ENCODE measurements at regions not wholly inside any gene's neighbourhood (a gene's known extent, or its start where the extent isn't known, plus 50 kb on each side); places are given as distances from the start of the nearest gene placed in this dataset.
"Not testable (repeated sequence)": the region's sequence is repeated elsewhere in the genome, so short reads cannot be mapped to it uniquely, and the experiment has no call there.

DNA sequence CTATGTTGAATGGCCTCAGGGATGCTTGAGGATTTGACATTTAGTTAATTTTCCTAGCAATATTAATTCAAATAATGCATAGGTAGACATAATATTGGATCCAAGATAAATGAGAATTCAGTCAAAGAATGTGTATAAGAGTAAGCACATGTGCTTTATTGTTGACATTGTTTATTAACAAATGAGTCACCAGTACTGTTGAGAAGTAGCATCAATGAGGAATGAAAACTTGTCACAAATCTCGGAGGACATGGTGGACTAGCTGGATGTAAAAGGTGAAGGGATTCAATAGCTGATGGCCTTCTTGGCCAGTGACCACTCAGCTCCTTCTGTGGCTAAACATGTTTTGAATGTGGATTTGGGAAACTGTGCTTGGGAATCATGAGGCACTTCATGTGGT is 1137.0 kb downstream of the HACE1 start:
- Histone ChIP-seq H3K4me1 (replicated peaks) (no peaks in the 10 kb centered on the region), H3K9me3 (replicated peaks) (no peaks in the 10 kb centered on the region), H3K4me3 (no peak overlapping the region), H3K27ac (no peak overlapping the region), H3K36me3 (no peaks in the 10 kb centered on the region), H3K27me3 (replicated peaks) (no peaks in the 10 kb centered on the region)
- DNase-seq (ENCODE audit: low read depth in 1 of 2, low spot score in 2 of 2), result no peak

DNA sequence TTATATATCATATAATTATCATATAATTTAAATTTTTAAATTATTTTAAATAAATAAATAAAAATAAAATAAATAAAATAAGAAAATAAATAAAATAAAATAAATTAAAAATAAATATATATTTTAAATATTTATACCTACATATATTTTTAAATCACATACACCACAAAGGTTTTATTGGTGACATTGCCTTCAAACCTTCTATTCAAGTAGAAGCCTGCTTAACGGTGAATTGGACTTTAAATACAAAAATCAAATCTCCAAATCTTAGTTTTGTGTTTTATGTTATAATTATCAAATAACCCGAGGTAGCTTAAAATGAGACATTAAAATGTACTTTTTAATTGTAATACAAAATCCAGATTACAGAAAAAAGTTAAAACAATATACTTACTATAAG is 1137.8 kb downstream of the HACE1 start:
- no peaks in the 10 kb centered on the region for H3K36me3 ChIP-seq
- no peaks in the 10 kb centered on the region for H3K9me3 ChIP-seq (replicated peaks)
- H3K27me3 ChIP-seq (replicated peaks), result no peaks in the 10 kb centered on the region
- no peak overlapping the region for H3K4me3 ChIP-seq
- no peak for DNase-seq (ENCODE audit: low read depth in 1 of 2, low spot score in 2 of 2)
- no peak overlapping the region for H3K27ac ChIP-seq
- no peaks in the 10 kb centered on the region for H3K4me1 ChIP-seq (replicated peaks)

DNA sequence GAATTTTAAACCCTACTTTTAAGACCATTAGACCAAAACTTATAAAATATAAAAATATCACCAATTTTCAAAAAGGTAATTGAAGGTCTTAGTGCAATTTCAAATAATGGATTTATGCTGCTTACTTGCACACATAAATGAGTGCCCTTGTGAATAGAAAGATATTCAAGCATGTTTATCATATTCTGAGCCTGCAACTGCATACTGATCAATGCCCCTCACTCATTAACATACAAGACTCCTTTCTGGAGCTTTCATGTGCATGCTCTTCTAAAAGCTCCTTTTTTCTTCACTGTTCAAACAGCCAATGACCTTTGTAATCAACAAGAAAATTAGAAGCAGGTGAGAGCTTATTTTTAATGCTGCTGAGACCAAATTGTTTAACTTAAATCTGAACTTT is 1139.3 kb downstream of the HACE1 start:
- no peaks in the 10 kb centered on the region for H3K4me1 ChIP-seq (replicated peaks)
- no peaks in the 10 kb centered on the region for H3K27me3 ChIP-seq (replicated peaks)
- no peak for DNase-seq (ENCODE audit: low read depth in 1 of 2, low spot score in 2 of 2)
- H3K27ac ChIP-seq, result no peak overlapping the region
- no peaks in the 10 kb centered on the region for H3K9me3 ChIP-seq (replicated peaks)
- H3K4me3 ChIP-seq, result no peak overlapping the region
- no peaks in the 10 kb centered on the region for H3K36me3 ChIP-seq

DNA sequence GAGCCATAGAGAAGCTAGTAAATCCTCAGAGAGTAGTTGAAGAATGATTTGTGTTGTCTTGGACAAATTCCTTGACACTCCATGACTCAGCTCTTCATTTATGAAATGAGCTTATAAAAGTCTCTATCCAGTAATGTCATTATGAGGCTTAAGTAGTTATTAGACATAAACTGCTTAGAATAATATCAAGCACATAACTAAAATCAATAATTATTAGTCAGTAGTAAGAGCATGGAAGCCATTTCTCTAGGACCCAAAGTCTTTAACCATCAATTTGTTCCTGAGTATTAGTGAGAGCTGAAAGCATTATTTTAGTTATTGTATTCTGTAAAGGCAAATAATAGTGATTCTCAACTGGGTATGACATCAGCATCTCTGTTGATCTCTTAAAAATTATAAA is 1140.2 kb downstream of the HACE1 start:
- Histone ChIP-seq H3K36me3 (no peaks in the 10 kb centered on the region), H3K27ac (no peak overlapping the region), H3K4me1 (replicated peaks) (no peaks in the 10 kb centered on the region), H3K27me3 (replicated peaks) (no peaks in the 10 kb centered on the region), H3K9me3 (replicated peaks) (no peaks in the 10 kb centered on the region), H3K4me3 (no peak overlapping the region)
- no peak for DNase-seq (ENCODE audit: low read depth in 1 of 2, low spot score in 2 of 2)

DNA sequence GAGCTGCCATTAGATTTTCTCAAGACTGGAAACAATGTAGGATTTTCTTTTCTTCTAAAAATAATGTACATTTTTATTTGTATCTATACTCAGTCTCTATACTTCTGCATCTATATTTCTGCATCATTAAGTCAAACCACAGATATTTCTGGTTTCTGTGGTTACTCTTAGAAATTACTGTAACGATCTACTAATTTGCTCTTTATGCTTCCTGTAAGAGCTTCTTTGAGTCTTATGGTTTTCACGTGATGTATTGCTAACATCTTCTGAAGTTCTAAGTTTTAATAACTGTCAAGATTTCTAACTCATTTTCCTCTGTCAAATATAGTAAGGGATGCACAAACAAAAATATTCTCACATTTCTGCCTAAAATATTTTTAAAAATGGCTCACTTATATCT is 1144.5 kb downstream of the HACE1 start:
- DNase-seq (ENCODE audit: low read depth in 1 of 2, low spot score in 2 of 2), result no peak
- Histone ChIP-seq H3K4me3 (no peak overlapping the region), H3K27ac (no peak overlapping the region), H3K36me3 (no peaks in the 10 kb centered on the region), H3K4me1 (replicated peaks) (no peaks in the 10 kb centered on the region), H3K27me3 (replicated peaks) (no peaks in the 10 kb centered on the region), H3K9me3 (replicated peaks) (no peaks in the 10 kb centered on the region)

DNA sequence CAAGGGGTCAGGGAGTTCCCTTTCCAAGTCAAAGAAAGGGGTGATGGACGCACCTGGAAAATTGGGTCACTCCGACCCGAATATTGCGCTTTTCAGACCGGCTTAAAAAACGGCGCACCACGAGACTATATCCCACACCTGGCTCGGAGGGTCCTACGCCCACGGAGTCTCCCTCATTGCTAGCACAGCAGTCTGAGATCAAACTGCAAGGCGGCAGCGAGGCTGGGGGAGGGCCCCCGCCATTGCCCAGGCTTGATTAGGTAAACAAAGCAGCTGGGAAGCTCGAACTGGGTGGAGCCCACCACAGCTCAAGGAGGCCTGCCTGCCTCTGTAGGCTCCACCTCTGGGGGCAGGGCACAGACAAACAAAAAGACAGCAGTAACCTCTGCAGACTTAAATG is 1150.5 kb downstream of the HACE1 start:
- H3K4me3 ChIP-seq; DNase-seq (ENCODE audit: low read depth in 1 of 2, low spot score in 2 of 2): not testable (repeated sequence)

DNA sequence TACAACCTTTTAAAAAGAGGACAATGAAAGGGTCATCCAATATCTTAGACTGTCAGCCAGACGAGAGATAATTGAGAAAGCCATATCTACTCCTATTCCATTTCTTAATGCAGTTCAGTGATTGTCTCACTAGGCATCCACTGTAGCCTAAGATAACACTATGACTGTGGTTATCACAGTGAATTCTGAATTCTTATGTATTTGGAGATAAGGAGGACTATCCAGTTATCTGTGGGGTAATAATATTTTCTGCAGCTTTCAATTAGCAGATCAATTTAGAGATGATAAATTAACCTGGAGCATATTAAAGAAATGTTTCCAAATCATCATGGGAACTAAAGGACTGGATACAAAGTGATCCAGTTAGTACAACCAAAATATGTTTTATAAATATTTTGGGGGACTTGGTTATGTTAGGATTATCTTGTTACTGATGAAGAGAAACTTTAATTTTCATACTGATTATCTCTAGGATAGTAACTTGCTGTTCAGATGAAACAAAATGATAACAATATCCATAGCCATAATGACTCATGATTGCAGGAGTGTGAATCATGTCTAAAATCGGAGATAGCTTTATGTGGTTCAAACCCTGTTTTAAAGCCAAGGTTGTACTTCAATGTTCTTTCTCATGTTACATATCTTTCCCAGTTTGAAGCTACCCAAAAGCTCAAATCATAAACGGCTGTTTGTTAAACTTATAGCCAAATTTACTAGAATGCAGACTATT is 1152.0 kb downstream of the HACE1 start:
- no peaks in the 10 kb centered on the region for H3K27me3 ChIP-seq (replicated peaks)
- no peak for DNase-seq (ENCODE audit: low read depth in 1 of 2, low spot score in 2 of 2)
- no peak overlapping the region for H3K27ac ChIP-seq
- H3K36me3 ChIP-seq, result no peaks in the 10 kb centered on the region
- no peaks in the 10 kb centered on the region for H3K9me3 ChIP-seq (replicated peaks)
- H3K4me1 ChIP-seq (replicated peaks), result no peaks in the 10 kb centered on the region
- H3K4me3 ChIP-seq, result no peak overlapping the region

More for the DNA sequence above, 1150.5 kb downstream of the HACE1 start:
- not testable (repeated sequence) for H3K27ac ChIP-seq; H3K9me3 ChIP-seq (replicated peaks); H3K27me3 ChIP-seq (replicated peaks); H3K4me1 ChIP-seq (replicated peaks); H3K36me3 ChIP-seq

DNA sequence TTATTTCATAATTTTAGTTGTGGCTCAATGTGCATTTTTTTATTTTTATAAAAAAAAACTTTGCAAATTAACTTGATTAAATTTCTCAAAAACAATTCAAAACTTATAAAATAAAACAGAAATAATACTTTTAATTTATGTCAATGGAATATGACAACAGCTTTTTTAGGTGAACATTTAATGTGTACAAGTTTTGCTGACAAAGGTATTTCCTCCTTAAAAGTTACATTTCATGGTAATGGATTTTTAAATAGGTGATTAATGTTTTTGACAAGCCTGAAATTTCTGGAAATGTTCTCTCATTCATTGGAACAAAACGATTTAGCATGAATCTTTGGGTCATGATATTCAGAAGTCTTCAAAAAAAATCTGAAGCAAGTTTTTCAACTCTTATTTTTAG is 1160.0 kb downstream of the HACE1 start:
- H3K36me3 ChIP-seq, result no peaks in the 10 kb centered on the region
- no peaks in the 10 kb centered on the region for H3K27me3 ChIP-seq (replicated peaks)

DNA sequence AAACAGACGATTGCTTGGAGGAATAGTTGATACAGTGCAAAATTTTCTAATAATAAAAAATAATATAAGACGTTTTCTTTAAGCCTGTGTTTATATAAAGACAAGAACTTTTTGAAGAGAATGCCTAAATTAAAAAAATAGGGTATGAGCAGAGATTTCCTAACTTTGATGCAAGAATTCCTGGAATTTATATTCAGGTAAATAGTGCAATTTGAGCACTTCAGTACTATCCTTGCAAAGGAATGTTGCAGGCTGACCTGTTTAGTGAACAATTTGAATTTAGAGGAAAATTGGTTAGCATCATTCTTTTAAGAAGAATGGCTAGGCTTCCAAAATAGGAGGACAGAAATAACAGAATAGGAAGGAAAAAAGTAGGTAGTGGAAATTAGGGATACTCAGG is 1172.3 kb downstream of the HACE1 start:
- Histone ChIP-seq H3K27ac (no peak overlapping the region), H3K36me3 (no peaks in the 10 kb centered on the region), H3K4me3 (no peak overlapping the region), H3K27me3 (replicated peaks) (no peaks in the 10 kb centered on the region), H3K4me1 (replicated peaks) (no peaks in the 10 kb centered on the region), H3K9me3 (replicated peaks) (no peaks in the 10 kb centered on the region)
- DNase-seq (ENCODE audit: low read depth in 1 of 2, low spot score in 2 of 2), result no peak

More for the DNA sequence above, 1160.0 kb downstream of the HACE1 start:
- Histone ChIP-seq H3K27ac (no peak overlapping the region), H3K4me1 (replicated peaks) (no peaks in the 10 kb centered on the region), H3K9me3 (replicated peaks) (no peaks in the 10 kb centered on the region; the same call in 1 of the 2 replicates), H3K4me3 (no peak overlapping the region)
- DNase-seq (ENCODE audit: low read depth in 1 of 2, low spot score in 2 of 2), result no peak

DNA sequence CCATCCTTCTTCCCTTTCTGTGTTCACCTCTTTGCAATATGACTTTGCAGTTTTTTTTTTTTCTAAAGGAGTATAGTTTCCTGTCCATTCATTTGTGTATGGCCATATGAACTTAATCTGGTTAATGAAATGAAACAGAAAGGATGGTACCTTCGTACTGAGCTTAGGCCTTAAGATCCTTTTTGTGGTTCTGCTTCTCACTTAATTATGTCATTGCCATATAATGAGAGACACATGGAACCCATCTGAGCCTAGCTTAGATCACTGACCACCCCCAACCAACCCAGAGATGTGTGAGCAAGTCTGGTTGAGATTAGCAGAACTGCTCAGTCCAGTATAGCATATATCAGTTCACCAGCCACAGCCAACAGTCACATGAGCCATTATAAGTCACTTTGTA is 1179.6 kb downstream of the HACE1 start:
- no peak for DNase-seq (ENCODE audit: low read depth in 1 of 2, low spot score in 2 of 2)
- Histone ChIP-seq H3K27ac (no peak overlapping the region), H3K36me3 (no peaks in the 10 kb centered on the region), H3K9me3 (replicated peaks) (peaks cover 2% of the 10 kb centered on the region; the same call in 1 of the 2 replicates), H3K4me1 (replicated peaks) (no peaks in the 10 kb centered on the region), H3K4me3 (no peak overlapping the region), H3K27me3 (replicated peaks) (no peaks in the 10 kb centered on the region)

DNA sequence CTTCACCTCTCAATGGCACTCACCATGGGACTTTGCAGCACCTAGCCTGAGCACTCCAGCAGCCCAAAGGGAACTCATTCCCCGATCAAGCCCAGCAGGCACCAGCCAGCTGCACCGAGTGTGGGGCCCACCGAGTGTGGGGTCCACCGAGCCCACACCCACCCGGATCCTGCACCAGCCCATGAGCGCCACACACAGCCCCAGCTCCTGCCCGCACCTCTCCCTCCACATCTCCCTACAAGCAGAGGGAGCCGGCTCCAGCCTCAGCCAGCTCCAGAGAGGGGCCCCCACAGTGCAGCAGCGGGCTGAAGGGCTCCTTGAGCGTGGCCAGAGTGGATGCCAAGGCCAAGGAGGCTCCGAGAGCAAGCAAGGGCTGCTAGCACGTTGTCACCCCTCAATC is 1182.4 kb downstream of the HACE1 start:
- H3K27me3 ChIP-seq (replicated peaks), result no peaks in the 10 kb centered on the region
- no peak for DNase-seq (ENCODE audit: low read depth in 1 of 2, low spot score in 2 of 2)
- H3K4me1 ChIP-seq (replicated peaks), result no peaks in the 10 kb centered on the region
- peaks cover 2% of the 10 kb centered on the region; the same call in 1 of the 2 replicates for H3K9me3 ChIP-seq (replicated peaks)
- no peak overlapping the region for H3K27ac ChIP-seq
- H3K4me3 ChIP-seq, result no peak overlapping the region
- H3K36me3 ChIP-seq, result no peaks in the 10 kb centered on the region

DNA sequence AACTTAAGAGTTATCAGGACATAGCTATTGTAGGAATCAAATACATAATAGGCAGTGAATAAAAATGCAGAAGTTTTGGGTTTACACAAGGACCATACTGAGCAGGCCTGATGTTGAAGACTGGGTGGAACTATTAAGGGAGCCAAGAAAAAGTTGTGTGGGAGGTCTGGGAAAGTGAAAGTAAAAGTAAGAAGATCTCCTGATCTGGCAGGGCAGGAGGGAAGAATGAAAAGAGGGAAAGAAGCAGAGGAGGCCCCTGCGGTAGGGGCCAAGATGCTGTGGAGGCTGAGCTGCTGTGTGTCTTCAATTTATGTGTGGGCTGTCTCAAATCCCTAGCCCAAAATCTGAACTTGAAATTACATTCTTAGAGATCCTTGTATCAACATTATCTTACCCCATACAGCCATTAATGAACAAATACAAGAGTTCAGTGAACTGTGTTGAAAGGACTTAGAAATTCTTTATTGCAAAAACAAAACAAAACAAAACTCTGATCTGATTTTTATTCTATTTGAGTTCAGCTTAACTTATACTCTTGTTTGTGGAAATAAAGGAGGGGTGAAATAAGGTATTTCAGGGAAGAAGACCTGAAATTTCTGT is 1183.8 kb downstream of the HACE1 start:
- no peak for DNase-seq (ENCODE audit: low read depth in 1 of 2, low spot score in 2 of 2)
- H3K36me3 ChIP-seq, result no peaks in the 10 kb centered on the region
- H3K27ac ChIP-seq, result no peak overlapping the region
- no peaks in the 10 kb centered on the region for H3K4me1 ChIP-seq (replicated peaks)
- H3K4me3 ChIP-seq, result no peak overlapping the region
- peaks cover 2% of the 10 kb centered on the region; the same call in 1 of the 2 replicates for H3K9me3 ChIP-seq (replicated peaks)
- no peaks in the 10 kb centered on the region for H3K27me3 ChIP-seq (replicated peaks)

DNA sequence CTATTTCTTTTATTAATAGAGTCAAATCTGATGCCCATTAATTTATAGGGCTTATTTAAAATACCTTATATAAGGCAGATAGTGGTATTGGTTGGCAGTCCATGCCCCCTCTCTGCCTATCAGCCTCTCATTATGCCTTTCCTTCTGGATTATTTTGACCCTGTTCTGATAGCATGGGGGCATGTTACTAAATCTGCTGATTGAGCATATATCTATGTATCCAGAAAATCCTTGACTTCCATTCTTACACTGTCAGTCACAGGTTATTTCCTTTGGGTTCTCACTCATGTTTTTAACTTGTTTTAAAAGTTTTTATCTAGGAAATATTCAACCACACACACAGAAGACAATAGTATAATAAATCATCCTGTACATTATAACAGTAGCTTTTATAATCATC is 1184.9 kb downstream of the HACE1 start:
- no peak overlapping the region for H3K27ac ChIP-seq
- no peaks in the 10 kb centered on the region for H3K27me3 ChIP-seq (replicated peaks)
- DNase-seq (ENCODE audit: low read depth in 1 of 2, low spot score in 2 of 2), result no peak
- no peaks in the 10 kb centered on the region for H3K36me3 ChIP-seq
- no peaks in the 10 kb centered on the region for H3K4me1 ChIP-seq (replicated peaks)
- H3K9me3 ChIP-seq (replicated peaks), result peaks cover 2% of the 10 kb centered on the region; the same call in 1 of the 2 replicates
- no peak overlapping the region for H3K4me3 ChIP-seq

DNA sequence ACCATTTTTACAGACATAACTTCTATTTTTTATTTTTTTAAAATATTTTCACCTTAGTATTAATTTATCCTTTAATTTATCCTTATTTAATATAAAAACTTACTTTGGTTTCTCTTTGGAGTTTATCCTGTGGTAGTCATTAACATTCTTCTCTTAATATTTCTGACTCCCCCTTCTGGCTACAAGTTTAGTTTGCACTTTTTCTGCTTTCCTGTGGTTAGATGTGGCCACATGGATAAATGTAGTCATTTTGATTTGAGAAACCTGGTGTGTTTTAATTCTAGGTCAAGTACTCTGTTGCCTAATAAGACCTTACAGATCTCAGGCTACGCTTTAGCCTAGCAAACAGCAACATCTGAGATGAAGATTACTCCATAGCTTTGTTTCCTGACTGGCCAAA is 1187.5 kb downstream of the HACE1 start:
- Histone ChIP-seq H3K27ac (no peak overlapping the region), H3K27me3 (replicated peaks) (no peaks in the 10 kb centered on the region), H3K9me3 (replicated peaks) (no peaks in the 10 kb centered on the region), H3K4me3 (no peak overlapping the region), H3K36me3 (no peaks in the 10 kb centered on the region), H3K4me1 (replicated peaks) (no peaks in the 10 kb centered on the region)
- no peak for DNase-seq (ENCODE audit: low read depth in 1 of 2, low spot score in 2 of 2)

DNA sequence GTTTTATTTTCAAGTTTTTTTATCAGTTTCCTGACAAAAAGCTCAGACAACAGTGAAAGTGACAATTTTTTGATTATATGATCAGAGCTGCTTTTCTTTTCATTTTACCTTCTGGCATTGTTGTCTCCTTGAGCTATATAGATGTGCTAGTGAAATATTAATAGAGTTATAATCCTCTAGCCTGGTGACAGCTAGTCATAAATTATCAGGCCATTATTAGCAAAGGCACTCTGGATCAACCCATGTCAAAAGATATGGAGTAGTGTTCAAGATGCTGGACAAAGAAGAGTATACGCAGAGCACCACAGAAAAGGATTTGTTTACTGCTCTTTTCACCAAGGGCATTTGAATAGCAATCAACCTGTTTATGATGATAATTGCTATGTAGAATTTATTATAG is 1230.1 kb downstream of the HACE1 start:
- H3K4me1 ChIP-seq (replicated peaks), result no peaks in the 10 kb centered on the region
- H3K4me3 ChIP-seq, result no peak overlapping the region
- no peak for DNase-seq (ENCODE audit: low read depth in 1 of 2, low spot score in 2 of 2)
- H3K27me3 ChIP-seq (replicated peaks), result no peaks in the 10 kb centered on the region
- no peak overlapping the region for H3K27ac ChIP-seq
- H3K9me3 ChIP-seq (replicated peaks), result no peaks in the 10 kb centered on the region
- H3K36me3 ChIP-seq, result no peaks in the 10 kb centered on the region

Data from SJSA1 (cell line).